GM21737 (cell line): ENCODE measurements at regions not wholly inside any gene's neighbourhood (a gene's known extent, or its start where the extent isn't known, plus 50 kb on each side); places are given as distances from the start of the nearest gene placed in this dataset.
"Not testable (repeated sequence)": the region's sequence is repeated elsewhere in the genome, so short reads cannot be mapped to it uniquely, and the experiment has no call there.

ENCODE experiments used
- ATAC-seq: cut with Tn5 transposase; IDR thresholded peaks from one replicate; pipeline ENCODE4 v1.9.1; 2021; ENCODE audit warnings: mild to moderate bottlenecking, moderate library complexity; ENCODE audit not compliant: unreplicated experiment

GRCh38 chr4:13922873-13923645 lies 295.5 kb upstream of the BOD1L1 start:
- no peak for ATAC-seq

GRCh38 chr4:13924900-13925299 lies 297.4 kb upstream of the BOD1L1 start:
- ATAC-seq, result not testable (repeated sequence)

- no peak for ATAC-seq
Observed at GRCh38 chr4:13928214-13928613, 300.7 kb upstream of the BOD1L1 start.

- ATAC-seq, result no peak
Observed at GRCh38 chr4:13930155-13930554, 302.6 kb upstream of the BOD1L1 start.

GRCh38 chr4:13933191-13933590 lies 305.7 kb upstream of the BOD1L1 start:
- ATAC-seq, result no peak

- ATAC-seq, result no peak
Observed at GRCh38 chr4:13938299-13938698, 310.8 kb upstream of the BOD1L1 start.

GRCh38 chr4:13940921-13941320 lies 313.4 kb upstream of the BOD1L1 start:
- no peak for ATAC-seq

- ATAC-seq, result no peak
Observed at GRCh38 chr4:13942977-13943376, 315.5 kb upstream of the BOD1L1 start.

GRCh38 chr4:13944095-13944511 lies 316.6 kb upstream of the BOD1L1 start:
- no peak for ATAC-seq

- no peak for ATAC-seq
Observed at GRCh38 chr4:13947921-13948320, 320.4 kb upstream of the BOD1L1 start.

GRCh38 chr4:13950491-13950890 lies 323.0 kb upstream of the BOD1L1 start:
- no peak for ATAC-seq

- ATAC-seq, result no peak
Observed at GRCh38 chr4:13953083-13953482, 325.6 kb upstream of the BOD1L1 start.

- ATAC-seq, result no peak
Observed at GRCh38 chr4:13955551-13955950, 328.0 kb upstream of the BOD1L1 start.

- no peak for ATAC-seq
Observed at GRCh38 chr4:13956947-13957346, 329.4 kb upstream of the BOD1L1 start.

GRCh38 chr4:13957871-13958270 lies 330.3 kb upstream of the BOD1L1 start:
- no peak for ATAC-seq

- ATAC-seq, result no peak
Observed at GRCh38 chr4:13963601-13964000, 336.1 kb upstream of the BOD1L1 start.

- ATAC-seq, result no peak
Observed at GRCh38 chr4:13966231-13967195, 339.0 kb upstream of the BOD1L1 start.

- no peak for ATAC-seq
Observed at GRCh38 chr4:13968723-13969122, 341.2 kb upstream of the BOD1L1 start.

GRCh38 chr4:13970349-13970748 lies 342.8 kb upstream of the BOD1L1 start:
- no peak for ATAC-seq

- no peak for ATAC-seq
Observed at GRCh38 chr4:13977746-13978145, 350.2 kb upstream of the BOD1L1 start.

GRCh38 chr4:13980317-13981310 lies 353.1 kb upstream of the BOD1L1 start:
- ATAC-seq, result peak; percentile 71
